Neuronal stem cell (in vitro differentiated cells): ENCODE measurements at regions not wholly inside any gene's neighbourhood (a gene's known extent, or its start where the extent isn't known, plus 50 kb on each side); places are given as distances from the start of the nearest gene placed in this dataset.
"Not testable (repeated sequence)": the region's sequence is repeated elsewhere in the genome, so short reads cannot be mapped to it uniquely, and the experiment has no call there.

ENCODE experiments used
- DNase-seq: peaks from one replicate; pipeline ENCODE4 v3.0.0-alpha.2; 2013; ENCODE audit warnings: low spot score
- H2AFZ ChIP-seq: one replicate; pipeline ENCODE4 v1.6.1; 2013; ENCODE audit warnings: mild to moderate bottlenecking, low read length, inconsistent platforms
- H2AK5ac ChIP-seq: 2 replicates; pipeline ENCODE4 v1.6.1; 2013; ENCODE audit warnings: low read depth, mild to moderate bottlenecking, inconsistent platforms, low read length, moderate library complexity, mixed read lengths
- H2BK120ac ChIP-seq: 2 replicates; pipeline ENCODE4 v1.6.1; 2013; ENCODE audit warnings: low read depth, mild to moderate bottlenecking, inconsistent platforms, low read length, moderate library complexity, mixed read lengths
- H2BK12ac ChIP-seq: one replicate; pipeline ENCODE4 v1.6.1; 2013; ENCODE audit warnings: low read length, inconsistent platforms
- H2BK15ac ChIP-seq: 2 replicates; pipeline ENCODE4 v1.6.1; 2013; ENCODE audit warnings: mild to moderate bottlenecking, low read length, inconsistent platforms, mixed read lengths
- H2BK5ac ChIP-seq: one replicate; pipeline ENCODE4 v1.6.1; 2013; ENCODE audit warnings: inconsistent platforms, mild to moderate bottlenecking, low read length, moderate library complexity
- H3K14ac ChIP-seq: one replicate; pipeline ENCODE4 v1.6.1; 2013; ENCODE audit warnings: low read length, inconsistent platforms
- H3K18ac ChIP-seq: 2 replicates; pipeline ENCODE4 v1.6.1; 2013; ENCODE audit warnings: low read length, inconsistent platforms
- H3K23ac ChIP-seq: 2 replicates; pipeline ENCODE4 v1.6.1; 2013; ENCODE audit warnings: low read depth, mild to moderate bottlenecking, mixed read lengths, low read length, inconsistent platforms; ENCODE audit not compliant: poor library complexity
- H3K27ac ChIP-seq: replicated peaks from 3 replicates; pipeline ENCODE4 v1.5.1; 2013; ENCODE audit warnings: low read length, inconsistent platforms
- H3K27me3 ChIP-seq, 3 experiments: 2 replicates each; pipeline ENCODE4 v1.6.1; 2013; ENCODE audit warnings: low read length in 3 of 3, mild to moderate bottlenecking in 2 of 3, inconsistent platforms in 1 of 3, low read depth in 1 of 3, mixed read lengths in 1 of 3, moderate library complexity in 1 of 3; ENCODE audit not compliant: control insufficient read depth in 3 of 3, insufficient read depth in 3 of 3
- H3K36me3 ChIP-seq, 2 donors: replicated peaks in 1 of 2; 2 replicates each; pipeline ENCODE4 v1.6.1; 2013; ENCODE audit warnings: low read length in 2 of 2; ENCODE audit not compliant: control insufficient read depth in 2 of 2, insufficient read depth in 2 of 2
- H3K4ac ChIP-seq: 2 replicates; pipeline ENCODE4 v1.6.1; 2013; ENCODE audit warnings: inconsistent platforms, mild to moderate bottlenecking, low read length, moderate library complexity
- H3K4me1 ChIP-seq, 2 donors: 1 replicate in 1 of 2; 2 replicates in 1 of 2; pipeline ENCODE4 v1.6.1; 2013; ENCODE audit warnings: low read length in 2 of 2, low read depth in 1 of 2; ENCODE audit not compliant: control insufficient read depth in 2 of 2, insufficient read depth in 1 of 2
- H3K4me2 ChIP-seq: one replicate; pipeline ENCODE4 v1.6.1; 2013; ENCODE audit warnings: mild to moderate bottlenecking, low read length, inconsistent platforms; ENCODE audit not compliant: insufficient read depth, poor library complexity, severe bottlenecking
- H3K4me3 ChIP-seq, 2 donors: 2 replicates each; pipeline ENCODE4 v1.5.1; 2013; ENCODE audit warnings: low read length in 2 of 2, mild to moderate bottlenecking in 2 of 2, inconsistent platforms in 1 of 2, moderate library complexity in 1 of 2
- H3K79me1 ChIP-seq: one replicate; pipeline ENCODE4 v1.6.1; 2013; ENCODE audit warnings: low read depth, mild to moderate bottlenecking, inconsistent platforms, low read length, moderate library complexity
- H3K9ac ChIP-seq: one replicate; pipeline ENCODE4 v1.6.1; 2013; ENCODE audit warnings: mild to moderate bottlenecking, low read depth, low read length, inconsistent platforms; ENCODE audit not compliant: poor library complexity
- H3K9me3 ChIP-seq, 2 donors: replicated peaks in 1 of 2; 2 replicates each; pipeline versions ENCODE3 to v1.6.1; 2013; ENCODE audit warnings: low read length in 2 of 2, mild to moderate bottlenecking in 2 of 2, inconsistent platforms in 1 of 2, low read depth in 1 of 2, mixed read lengths in 1 of 2, moderate library complexity in 1 of 2; ENCODE audit not compliant: control insufficient read depth in 2 of 2, insufficient read depth in 1 of 2
- H4K8ac ChIP-seq: one replicate; pipeline ENCODE4 v1.6.1; 2013; ENCODE audit warnings: low read depth, mild to moderate bottlenecking, inconsistent platforms, low read length, moderate library complexity
- H4K91ac ChIP-seq: one replicate; pipeline ENCODE4 v1.6.1; 2013; ENCODE audit warnings: low read length, low read depth, mild to moderate bottlenecking, inconsistent platforms; ENCODE audit not compliant: poor library complexity
- WGBS, 2 donors: extraction: QIAGEN DNeasy Blood & Tissue Kit; methylation state at CpG; one replicate each; pipeline ENCODE4 v1.1.7; 2013; ENCODE audit warnings: missing lambda C conversion rate in 2 of 2, mixed read lengths in 1 of 2; ENCODE audit not compliant: insufficient read length in 2 of 2, insufficient replicate concordance in 1 of 2; ENCODE audit errors: extremely low coverage in 2 of 2; 5-methylcytosine and 5-hydroxymethylcytosine counted together

DNA sequence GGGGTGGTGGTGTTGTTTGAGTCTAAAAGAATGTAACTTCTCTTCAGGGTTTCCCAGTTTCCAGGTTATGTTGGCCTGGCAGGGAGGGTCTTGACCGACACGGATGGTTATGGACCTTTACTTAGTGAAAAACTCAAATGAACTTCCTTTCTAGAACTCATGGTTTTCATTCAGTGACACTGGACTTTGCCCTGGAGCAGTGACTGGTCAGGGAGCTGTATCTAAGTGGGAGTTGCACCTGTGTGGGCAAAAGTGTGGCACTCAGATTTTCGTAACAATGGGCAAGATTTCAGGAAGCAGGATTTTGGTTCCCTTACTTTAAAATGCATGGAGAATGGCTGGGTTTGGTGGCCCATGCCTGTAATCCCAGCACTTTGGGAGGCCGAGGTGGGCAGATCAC is 67.8 kb downstream of the SRGAP2 start:
- no CpG with 5 or more reads among the region's 4 CpGs for WGBS, 2 donors
- H2BK120ac ChIP-seq, H2BK5ac ChIP-seq, H3K9ac ChIP-seq, H3K79me1 ChIP-seq, H4K8ac ChIP-seq, DNase-seq, H3K23ac ChIP-seq, H2BK12ac ChIP-seq, H3K14ac ChIP-seq, H3K4ac ChIP-seq, H3K27ac ChIP-seq, H2AFZ ChIP-seq, H3K4me3 ChIP-seq, H2BK15ac ChIP-seq, H3K4me1 ChIP-seq, H3K4me2 ChIP-seq, H3K36me3 ChIP-seq, H4K91ac ChIP-seq, H3K27me3 ChIP-seq, H2AK5ac ChIP-seq, H3K18ac ChIP-seq, H3K9me3 ChIP-seq: not testable (repeated sequence)

DNA sequence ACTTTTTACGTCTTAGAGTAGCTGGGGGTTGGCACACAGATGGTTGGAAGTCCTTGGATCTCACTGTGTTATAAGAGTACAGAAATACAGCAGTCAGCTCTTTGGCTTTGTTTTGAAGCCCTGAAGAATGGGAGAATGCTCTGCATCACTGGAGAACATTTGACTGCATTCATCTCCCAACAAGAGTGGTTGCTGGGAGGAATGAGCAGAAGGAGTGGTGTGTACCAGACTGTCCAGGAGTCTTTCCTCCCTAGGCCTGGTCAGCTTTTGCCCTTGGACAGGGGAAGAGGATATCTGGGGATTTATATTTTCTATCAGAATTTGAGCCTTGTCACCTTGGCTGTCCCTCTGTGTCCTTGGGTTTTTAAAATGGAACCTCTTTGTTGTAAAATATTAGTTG is 69.8 kb downstream of the SRGAP2 start:
- H3K9ac ChIP-seq, H3K4me2 ChIP-seq, H3K27me3 ChIP-seq, H3K23ac ChIP-seq, H3K4me1 ChIP-seq, H3K36me3 ChIP-seq, H3K18ac ChIP-seq, H3K4ac ChIP-seq, H3K9me3 ChIP-seq, H3K79me1 ChIP-seq, H3K4me3 ChIP-seq, DNase-seq, H2AK5ac ChIP-seq, H3K27ac ChIP-seq, H2BK12ac ChIP-seq, H3K14ac ChIP-seq, H2AFZ ChIP-seq, H4K8ac ChIP-seq, H2BK15ac ChIP-seq, H2BK5ac ChIP-seq, H4K91ac ChIP-seq, H2BK120ac ChIP-seq: not testable (repeated sequence)
- WGBS, 2 donors = no CpG with 5 or more reads among the region's 1 CpG

DNA sequence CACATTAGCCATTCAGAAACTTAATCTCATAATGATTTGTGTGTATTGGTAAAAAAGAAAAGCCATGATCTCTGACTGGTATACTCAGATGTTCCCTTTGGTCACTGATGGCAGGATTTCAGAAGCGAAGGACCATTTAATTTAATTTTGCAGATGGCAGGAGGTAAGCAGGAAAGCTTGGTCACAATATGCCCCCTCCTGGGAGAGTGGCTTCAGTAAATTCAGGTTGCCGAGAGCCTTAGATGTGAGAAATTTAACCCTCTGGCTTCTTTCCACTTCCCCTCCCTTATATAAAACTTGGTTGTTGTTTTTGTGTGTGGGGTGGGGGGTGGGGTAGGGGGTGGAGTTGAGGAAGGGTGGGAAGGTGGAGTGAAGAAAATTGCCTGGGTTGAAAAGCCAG is 72.8 kb downstream of the SRGAP2 start:
- H2BK5ac ChIP-seq, H2AFZ ChIP-seq, H3K23ac ChIP-seq, H4K8ac ChIP-seq, H2BK15ac ChIP-seq, DNase-seq, H2BK120ac ChIP-seq, H3K4me2 ChIP-seq, H3K4me1 ChIP-seq, H3K9ac ChIP-seq, H4K91ac ChIP-seq, H3K79me1 ChIP-seq, H3K18ac ChIP-seq, H3K14ac ChIP-seq, H3K4me3 ChIP-seq, H3K9me3 ChIP-seq, H3K36me3 ChIP-seq, H2AK5ac ChIP-seq, H2BK12ac ChIP-seq, H3K27ac ChIP-seq, H3K27me3 ChIP-seq, H3K4ac ChIP-seq: not testable (repeated sequence)
- WGBS, 2 donors = no CpG with 5 or more reads among the region's 2 CpGs

DNA sequence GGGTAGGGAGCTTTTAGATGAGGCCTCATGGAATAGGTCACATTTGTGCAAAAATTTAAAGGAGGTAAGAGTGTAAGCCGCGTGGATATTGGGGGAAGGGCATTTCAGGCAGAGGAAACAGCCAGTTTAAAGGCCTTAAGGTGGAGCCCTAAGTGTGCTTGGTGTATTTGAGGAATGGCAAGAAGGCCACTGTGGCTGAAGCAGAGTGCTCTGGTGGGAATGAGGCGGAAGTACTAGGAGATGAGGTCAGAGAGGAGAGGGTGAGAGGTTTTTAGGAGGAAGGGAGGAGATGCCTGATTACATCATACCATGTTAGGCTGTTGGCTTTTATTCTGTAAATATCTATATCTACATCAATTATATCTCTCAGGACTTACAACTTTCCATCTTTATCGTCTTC is 75.3 kb downstream of the SRGAP2 start:
- not testable (repeated sequence) for H2BK15ac ChIP-seq, H4K91ac ChIP-seq, H3K27ac ChIP-seq, H2AK5ac ChIP-seq, H3K79me1 ChIP-seq, H3K4me3 ChIP-seq, H2AFZ ChIP-seq, H2BK12ac ChIP-seq, H3K4ac ChIP-seq, H3K18ac ChIP-seq, H2BK120ac ChIP-seq, H3K9me3 ChIP-seq, H3K4me2 ChIP-seq, H3K36me3 ChIP-seq, H3K23ac ChIP-seq, DNase-seq, H3K27me3 ChIP-seq, H4K8ac ChIP-seq, H2BK5ac ChIP-seq, H3K4me1 ChIP-seq, H3K9ac ChIP-seq, H3K14ac ChIP-seq
- WGBS, 2 donors = no CpG with 5 or more reads among the region's 4 CpGs
